OCI-LY3 (cell line): ENCODE measurements at regions not wholly inside any gene's neighbourhood (a gene's known extent, or its start where the extent isn't known, plus 50 kb on each side); places are given as distances from the start of the nearest gene placed in this dataset.

ENCODE experiments used
- H2AFZ ChIP-seq: fragments of 200-600, 300-600 bp; shearing (Covaris generic); 2 replicates; pipeline ENCODE4 v1.6.0; 2014; ENCODE audit warnings: antibody characterized with exemption, low read depth, low read length
- H3K27ac ChIP-seq: fragments of 200-600, 300-600 bp; sonication (generic); 2 replicates; pipeline ENCODE4 v1.5.1; 2014; ENCODE audit warnings: mild to moderate bottlenecking, low read length, moderate library complexity, mixed read lengths
- H3K27me3 ChIP-seq: fragments of 200-600, 300-600 bp; sonication (generic); 2 replicates; pipeline ENCODE4 v1.6.1; 2014; ENCODE audit warnings: low read depth, low read length, mixed read lengths
- H3K36me3 ChIP-seq: fragments of 200-600, 300-600 bp; sonication (generic); replicated peaks from 2 replicates; pipeline ENCODE3; 2014; ENCODE audit warnings: low read depth, low read length, mixed read lengths
- H3K4me1 ChIP-seq: fragments of 300-600, 200-600 bp; sonication (generic); 2 replicates; pipeline ENCODE4 v1.6.1; 2014; ENCODE audit warnings: low read length, mixed read lengths
- H3K4me2 ChIP-seq: fragments of 200-600, 300-600 bp; sonication (generic); 2 replicates; pipeline ENCODE4 v1.6.1; 2014; ENCODE audit warnings: low read length, mixed read lengths
- H3K4me3 ChIP-seq: fragments of 300-600, 200-600 bp; sonication (generic); 2 replicates; pipeline ENCODE4 v1.5.1; 2014; ENCODE audit warnings: antibody characterized with exemption, mild to moderate bottlenecking, low read length, moderate library complexity
- H3K79me2 ChIP-seq: fragments of 300-600, 200-600 bp; shearing (Covaris generic); 2 replicates; pipeline ENCODE4 v1.6.1; 2014; ENCODE audit warnings: mild to moderate bottlenecking, low read length, mixed read lengths
- H3K9ac ChIP-seq: fragments of 300-600, 200-600 bp; shearing (Covaris generic); 2 replicates; pipeline ENCODE4 v1.6.0; 2014; ENCODE audit warnings: mild to moderate bottlenecking, low read length, moderate library complexity
- H3K9me3 ChIP-seq: fragments of 200-600, 300-600 bp; shearing (Covaris generic); 2 replicates; pipeline ENCODE4 v1.6.1; 2014; ENCODE audit warnings: low read length, mixed read lengths; ENCODE audit not compliant: insufficient read depth
- H4K20me1 ChIP-seq: fragments of 200-600, 300-600 bp; sonication (generic); 2 replicates; pipeline ENCODE4 v1.6.1; 2016; ENCODE audit warnings: low read length, mixed read lengths; ENCODE audit not compliant: insufficient read depth
- EZH2phosphoT487 ChIP-seq: fragments of 200-600 bp; shearing (Covaris generic); IDR thresholded peaks from 2 replicates; pipeline ENCODE4 v1.6.1; 2018; ENCODE audit warnings: antibody characterized with exemption, mixed run types, low read depth
- TF ChIP-seq, protein P1 (sequence below): fragments of 200-600, 300-600 bp; sonication (generic); IDR thresholded peaks from 2 replicates; pipeline ENCODE4 v1.5.1; 2014; ENCODE audit warnings: antibody characterized with exemption, low read length, low read depth

DNA sequence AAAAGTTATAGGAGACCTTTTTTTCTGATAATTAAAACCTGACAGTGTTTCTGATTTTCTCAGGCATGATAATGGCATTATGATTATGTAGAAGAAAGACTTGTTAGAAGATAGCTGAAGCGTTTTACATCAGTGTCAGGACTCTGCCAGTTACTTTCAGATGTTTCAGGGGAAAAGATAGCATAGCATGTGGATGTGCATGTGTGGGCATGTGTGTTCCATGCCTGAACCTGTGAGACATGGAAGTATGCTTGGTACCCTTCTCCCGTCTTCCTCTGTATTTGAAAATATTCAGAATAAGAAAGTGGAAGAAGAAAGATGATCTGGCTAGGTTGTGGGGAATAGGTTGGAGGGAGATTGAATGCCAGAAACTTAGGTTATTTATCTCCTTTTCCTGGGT is 113.1 kb upstream of the PCAT7 start:
- peaks cover 29% of the 10 kb centered on the region for H4K20me1 ChIP-seq
- H3K36me3 ChIP-seq: peaks cover 24% of the 10 kb centered on the region

DNA sequence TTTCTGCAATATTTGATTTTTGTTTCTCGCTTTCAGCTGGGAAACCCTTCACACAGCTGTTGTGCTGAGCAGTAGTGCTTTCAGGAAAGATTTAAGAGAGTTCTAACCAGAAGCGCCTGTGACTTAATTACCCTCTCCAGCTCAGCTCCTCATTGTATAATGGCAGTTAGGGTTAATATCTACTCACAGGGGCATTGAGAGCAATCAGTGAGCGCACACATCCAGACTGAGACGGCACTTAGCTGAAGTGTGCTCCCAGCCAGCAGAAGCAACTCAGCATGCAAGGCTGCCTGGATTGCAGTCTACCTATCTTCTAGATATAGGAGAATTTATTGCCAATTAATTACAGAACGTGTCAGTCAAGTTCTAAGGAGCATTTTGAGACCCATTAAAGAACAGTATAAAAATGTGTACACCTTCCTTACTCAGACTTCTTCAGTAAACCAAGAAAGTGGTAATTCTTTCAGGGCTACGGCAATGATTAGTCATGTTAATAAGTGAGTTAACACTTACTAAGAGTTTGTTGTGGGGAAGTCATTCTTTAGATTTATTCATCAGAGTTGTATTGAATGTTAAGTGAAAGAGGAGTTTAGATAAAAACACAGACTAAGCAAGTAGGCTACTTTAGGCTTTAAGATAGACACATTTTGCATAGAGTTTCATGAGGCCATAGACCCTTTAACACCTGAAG is 111.7 kb upstream of the PCAT7 start:
- H3K27ac ChIP-seq: no peak overlapping the region
- no peaks in the 10 kb centered on the region for H3K9me3 ChIP-seq
- H3K9ac ChIP-seq: no peak overlapping the region
- peaks cover 29% of the 10 kb centered on the region for H4K20me1 ChIP-seq
- H3K79me2 ChIP-seq: no peaks in the 10 kb centered on the region
- H3K4me1 ChIP-seq: no peaks in the 10 kb centered on the region
- peaks cover 30% of the 10 kb centered on the region for H3K36me3 ChIP-seq
- H2AFZ ChIP-seq: no peak overlapping the region
- no peak overlapping the region for H3K4me2 ChIP-seq
- TF ChIP-seq, protein P1, sequence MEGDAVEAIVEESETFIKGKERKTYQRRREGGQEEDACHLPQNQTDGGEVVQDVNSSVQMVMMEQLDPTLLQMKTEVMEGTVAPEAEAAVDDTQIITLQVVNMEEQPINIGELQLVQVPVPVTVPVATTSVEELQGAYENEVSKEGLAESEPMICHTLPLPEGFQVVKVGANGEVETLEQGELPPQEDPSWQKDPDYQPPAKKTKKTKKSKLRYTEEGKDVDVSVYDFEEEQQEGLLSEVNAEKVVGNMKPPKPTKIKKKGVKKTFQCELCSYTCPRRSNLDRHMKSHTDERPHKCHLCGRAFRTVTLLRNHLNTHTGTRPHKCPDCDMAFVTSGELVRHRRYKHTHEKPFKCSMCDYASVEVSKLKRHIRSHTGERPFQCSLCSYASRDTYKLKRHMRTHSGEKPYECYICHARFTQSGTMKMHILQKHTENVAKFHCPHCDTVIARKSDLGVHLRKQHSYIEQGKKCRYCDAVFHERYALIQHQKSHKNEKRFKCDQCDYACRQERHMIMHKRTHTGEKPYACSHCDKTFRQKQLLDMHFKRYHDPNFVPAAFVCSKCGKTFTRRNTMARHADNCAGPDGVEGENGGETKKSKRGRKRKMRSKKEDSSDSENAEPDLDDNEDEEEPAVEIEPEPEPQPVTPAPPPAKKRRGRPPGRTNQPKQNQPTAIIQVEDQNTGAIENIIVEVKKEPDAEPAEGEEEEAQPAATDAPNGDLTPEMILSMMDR: no peak
- TF ChIP-seq EZH2phosphoT487: no peak
- no peaks in the 10 kb centered on the region for H3K27me3 ChIP-seq
- no peak overlapping the region for H3K4me3 ChIP-seq

More for the DNA sequence above, 113.1 kb upstream of the PCAT7 start:
- Histone ChIP-seq H3K27me3 (no peaks in the 10 kb centered on the region), H3K4me1 (no peaks in the 10 kb centered on the region), H3K4me3 (no peak overlapping the region), H3K79me2 (no peaks in the 10 kb centered on the region), H2AFZ (no peak overlapping the region), H3K9ac (no peak overlapping the region), H3K4me2 (no peak overlapping the region), H3K27ac (no peak overlapping the region), H3K9me3 (no peaks in the 10 kb centered on the region)
- TF ChIP-seq EZH2phosphoT487: no peak
- TF ChIP-seq, protein P1: no peak

DNA sequence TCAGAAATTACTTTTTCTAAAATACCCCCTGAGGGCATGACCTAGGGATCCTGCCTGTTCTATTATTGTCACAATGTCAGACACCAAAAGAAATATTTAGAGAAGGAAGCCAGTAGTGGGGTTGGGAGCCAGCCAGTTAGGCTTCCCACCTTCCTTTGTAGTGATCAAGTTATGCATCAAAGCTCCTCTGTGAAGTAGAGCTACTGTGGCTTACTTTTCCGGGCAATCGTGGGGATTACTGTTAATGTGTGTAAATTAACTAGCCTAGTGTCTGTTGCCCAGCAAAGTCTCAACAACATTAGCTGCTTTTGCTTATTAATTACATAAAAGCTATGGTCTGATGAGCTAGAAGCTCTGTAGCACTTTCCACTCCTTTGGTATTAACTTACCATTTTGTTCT is 109.0 kb upstream of the PCAT7 start:
- Histone ChIP-seq H3K4me1 (peaks cover 13% of the 10 kb centered on the region), H3K9ac (no peak overlapping the region), H3K4me3 (no peak overlapping the region), H3K27me3 (no peaks in the 10 kb centered on the region), H2AFZ (no peak overlapping the region), H3K27ac (no peak overlapping the region), H3K9me3 (no peaks in the 10 kb centered on the region), H3K79me2 (no peaks in the 10 kb centered on the region), H3K36me3 (peaks cover 52% of the 10 kb centered on the region), H3K4me2 (no peak overlapping the region), H4K20me1 (peaks cover 32% of the 10 kb centered on the region)
- TF ChIP-seq EZH2phosphoT487: no peak
- TF ChIP-seq, protein P1: no peak

DNA sequence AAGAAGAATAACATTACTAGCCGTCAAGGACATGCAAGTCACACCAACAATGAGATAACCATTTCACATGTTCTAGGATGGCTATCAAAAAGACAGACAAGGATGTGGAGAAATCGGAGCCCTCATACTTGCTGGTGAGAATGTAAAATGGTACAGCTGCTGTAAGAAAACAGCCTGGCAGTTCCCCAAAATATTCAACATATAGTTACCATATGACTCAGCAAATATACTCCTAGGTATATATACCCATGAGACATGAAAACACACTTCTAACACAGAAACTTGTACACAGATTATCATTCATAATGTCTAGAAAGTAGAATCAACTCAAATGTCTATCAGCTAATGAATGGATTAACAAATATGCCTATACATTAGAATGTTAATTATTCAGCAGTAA is 105.4 kb upstream of the PCAT7 start:
- Histone ChIP-seq H3K9me3 (no peaks in the 10 kb centered on the region), H3K4me3 (no peak overlapping the region), H3K9ac (no peak overlapping the region), H3K27ac (no peak overlapping the region), H3K27me3 (no peaks in the 10 kb centered on the region), H3K4me1 (peaks cover 19% of the 10 kb centered on the region), H4K20me1 (peaks cover 13% of the 10 kb centered on the region), H3K4me2 (no peak overlapping the region), H3K36me3 (peaks cover 55% of the 10 kb centered on the region), H3K79me2 (no peaks in the 10 kb centered on the region), H2AFZ (no peak overlapping the region)
- TF ChIP-seq, protein P1: no peak
- TF ChIP-seq EZH2phosphoT487: no peak
